IMR-90 (cell line): ENCODE measurements at regions not wholly inside any gene's neighbourhood (a gene's known extent, or its start where the extent isn't known, plus 50 kb on each side); places are given as distances from the start of the nearest gene placed in this dataset.

ENCODE experiments used
- ATAC-seq: fragments of 200-7000 bp; cut with Tn5 transposase; 2 replicates; pipeline ENCODE4 v1.9.1; 2020; ENCODE audit warnings: low read depth, mild to moderate bottlenecking, moderate library complexity
- BruUV-seq: library from RNA; stranded (reverse); fragments of 400-500 nt; replicated peaks from 2 replicates; lab custom pipeline; 2021; lab: Mats Ljungman, UMichigan
- CTCF ChIA-PET: fragments of 300-600 bp; formaldehyde crosslinking; extraction: SDS; loops from one replicate; lab custom pipeline; 2021; ENCODE audit warnings: antibody characterized with exemption; lab: Yijun Ruan, JAX
- POLR2A ChIA-PET: fragments of 300-600 bp; sonication (Branson Sonifier 250); formaldehyde crosslinking; loops from one replicate; lab custom pipeline; 2022; ENCODE audit warnings: antibody characterized with exemption; ENCODE audit not compliant: unreplicated experiment; lab: Charles Lee
- DNase-seq: peaks from one replicate; pipeline ENCODE4 v3.0.0; 2013
- H2AFZ ChIP-seq: replicated peaks from 2 replicates; pipeline ENCODE3; 2013; ENCODE audit warnings: low read length, mild to moderate bottlenecking; ENCODE audit not compliant: poor library complexity
- H2AK5ac ChIP-seq: 2 replicates; pipeline ENCODE4 v1.6.1; 2013; ENCODE audit warnings: low read depth, low read length, inconsistent platforms
- H2AK9ac ChIP-seq: replicated peaks from 2 replicates; pipeline ENCODE3; 2013; ENCODE audit warnings: mild to moderate bottlenecking, low read depth, low read length, moderate library complexity; ENCODE audit not compliant: poor library complexity
- H2BK120ac ChIP-seq: 2 replicates; pipeline ENCODE4 v1.6.1; 2013; ENCODE audit warnings: low read depth, low read length, inconsistent platforms
- H2BK15ac ChIP-seq: 3 replicates; pipeline ENCODE4 v1.6.1; 2013; ENCODE audit warnings: low read depth, low read length, inconsistent platforms
- H2BK20ac ChIP-seq: 2 replicates; pipeline ENCODE4 v1.6.1; 2013; ENCODE audit warnings: low read depth, mild to moderate bottlenecking, inconsistent platforms, low read length, moderate library complexity
- H2BK5ac ChIP-seq: 2 replicates; pipeline ENCODE4 v1.6.1; 2013; ENCODE audit warnings: mild to moderate bottlenecking, low read depth, low read length, inconsistent platforms; ENCODE audit not compliant: poor library complexity, severe bottlenecking
- H3K14ac ChIP-seq: replicated peaks from 2 replicates; pipeline ENCODE4 v1.6.1; 2013; ENCODE audit warnings: low read depth, low read length, inconsistent platforms
- H3K18ac ChIP-seq: 2 replicates; pipeline ENCODE4 v1.6.1; 2013; ENCODE audit warnings: low read depth, low read length, control low read depth
- H3K23ac ChIP-seq: 2 replicates; pipeline ENCODE4 v1.6.1; 2013; ENCODE audit warnings: low read depth, low read length, inconsistent platforms
- H3K27ac ChIP-seq: 2 replicates; pipeline ENCODE4 v1.5.1; 2013; ENCODE audit warnings: mild to moderate bottlenecking, control low read depth, low read length; ENCODE audit not compliant: insufficient read depth
- H3K27me3 ChIP-seq: 2 replicates; pipeline ENCODE4 v1.6.1; 2013; ENCODE audit warnings: low read length; ENCODE audit not compliant: control insufficient read depth, insufficient read depth
- H3K36me3 ChIP-seq: 2 replicates; pipeline ENCODE4 v1.6.1; 2013; ENCODE audit warnings: low read length, mixed read lengths; ENCODE audit not compliant: control insufficient read depth, insufficient read depth
- H3K4ac ChIP-seq: 2 replicates; pipeline ENCODE4 v1.6.1; 2013; ENCODE audit warnings: low read depth, low read length, inconsistent platforms
- H3K4me1 ChIP-seq: 2 replicates; pipeline ENCODE4 v1.6.1; 2013; ENCODE audit warnings: low read length, mixed read lengths; ENCODE audit not compliant: control insufficient read depth, insufficient read depth
- H3K4me2 ChIP-seq: 2 replicates; pipeline ENCODE4 v1.6.1; 2013; ENCODE audit warnings: low read depth, mild to moderate bottlenecking, control low read depth, low read length, moderate library complexity
- H3K4me3 ChIP-seq: 2 replicates; pipeline ENCODE4 v1.5.1; 2013; ENCODE audit warnings: low read depth, mild to moderate bottlenecking, control low read depth, low read length, moderate library complexity; ENCODE audit not compliant: insufficient read depth
- H3K56ac ChIP-seq: 2 replicates; pipeline ENCODE4 v1.6.1; 2013; ENCODE audit warnings: low read length, inconsistent platforms; ENCODE audit not compliant: insufficient read depth; ENCODE audit errors: extremely low read depth
- H3K79me1 ChIP-seq, 2 experiments: 2 replicates each; pipeline ENCODE4 v1.6.1; 2013; ENCODE audit warnings: low read length in 2 of 2, inconsistent platforms in 1 of 2, low read depth in 1 of 2
- H3K9ac ChIP-seq: 2 replicates; pipeline ENCODE4 v1.6.1; 2013; ENCODE audit warnings: low read depth, low read length, control low read depth
- H3K9me1 ChIP-seq: 2 replicates; pipeline ENCODE4 v1.6.1; 2013; ENCODE audit warnings: low read length, inconsistent platforms; ENCODE audit not compliant: insufficient read depth
- H3K9me3 ChIP-seq: 2 replicates; pipeline ENCODE4 v1.6.1; 2013; ENCODE audit warnings: low read length; ENCODE audit not compliant: control insufficient read depth, insufficient read depth
- H4K20me1 ChIP-seq: 2 replicates; pipeline ENCODE4 v1.6.1; 2013; ENCODE audit warnings: low read length, inconsistent platforms; ENCODE audit not compliant: insufficient read depth
- H4K5ac ChIP-seq: 2 replicates; pipeline ENCODE4 v1.6.1; 2013; ENCODE audit warnings: mild to moderate bottlenecking, low read depth, low read length, control low read depth
- H4K8ac ChIP-seq, 2 experiments: 2 replicates each; pipeline ENCODE4 v1.6.1; 2013; ENCODE audit warnings: low read depth in 2 of 2, low read length in 2 of 2, control low read depth in 1 of 2, inconsistent platforms in 1 of 2
- H4K91ac ChIP-seq: 2 replicates; pipeline ENCODE4 v1.6.1; 2013; ENCODE audit warnings: low read depth, low read length, inconsistent platforms; ENCODE audit not compliant: insufficient read depth
- FOS ChIP-seq: fragments of 150-350 bp; IDR thresholded peaks from 2 replicates; pipeline ENCODE4 v1.6.1; 2016; ENCODE audit warnings: low read depth, low read length
- MAFK ChIP-seq: IDR thresholded peaks from 2 replicates; pipeline ENCODE4 v1.6.1; 2012; ENCODE audit warnings: low read depth, low read length, improper control_type of control experiment
- SMC3 ChIP-seq: fragments of 150-350 bp; IDR thresholded peaks from 2 replicates; pipeline ENCODE4 v1.6.1; 2016; ENCODE audit warnings: low read depth, mild to moderate bottlenecking, antibody characterized with exemption, low read length, moderate library complexity
- WGBS, 2 experiments: methylation state at CpG; one replicate each; pipeline versions ENCODE4 v1.1.5 to v1.1.7; 2013; ENCODE audit warnings: missing lambda C conversion rate in 2 of 2; ENCODE audit not compliant: insufficient read length in 1 of 2; ENCODE audit errors: extremely low coverage in 2 of 2; 5-methylcytosine and 5-hydroxymethylcytosine counted together
- dilution Hi-C: fragments of 300-500 bp; cut with HindIII; formaldehyde crosslinking; loops from one replicate; pipeline ENCODE4 v1.14.3; 2018; ENCODE audit warnings: low sequenced_read_pairs; ENCODE audit not compliant: unreplicated experiment
- in situ Hi-C: fragments of 300-500 bp; cut with MboI; formaldehyde crosslinking; loops from 3 replicates; pipeline ENCODE4 v1.14.3; 2019; ENCODE audit warnings: low sequenced_read_pairs, inconsistent platforms, mixed read lengths
- intact Hi-C: fragments of 100-400 bp; cut with micrococcal nuclease; formaldehyde crosslinking; loops from 2 replicates; pipeline ENCODE4 v1.10.0; 2022

GRCh38 chr2:35160871-35161270 lies 1194.7 kb upstream of the CRIM1 start:
- Histone ChIP-seq H2BK5ac (no peak overlapping the region), H4K8ac (no peak overlapping the region), H3K79me1 (no peaks in the 10 kb centered on the region), H3K4ac (no peak overlapping the region), H4K91ac (no peak overlapping the region), H2AFZ (no peak overlapping the region), H3K9ac (no peak overlapping the region), H2BK15ac (no peak overlapping the region), H3K4me2 (no peak overlapping the region), H2BK20ac (no peak overlapping the region), H2BK120ac (no peak overlapping the region), H3K27me3 (no peaks in the 10 kb centered on the region), H3K14ac (no peak overlapping the region), H2AK5ac (no peak overlapping the region), H3K27ac (no peak overlapping the region), H3K4me3 (no peak overlapping the region), H3K23ac (no peak overlapping the region), H3K18ac (no peak overlapping the region), H4K5ac (no peak overlapping the region), H3K4me1 (no peaks in the 10 kb centered on the region), H3K9me3 (peaks cover 3% of the 10 kb centered on the region), H3K56ac (no peak overlapping the region), H2AK9ac (no peak overlapping the region), H4K20me1 (no peaks in the 10 kb centered on the region), H3K36me3 (no peaks in the 10 kb centered on the region), H3K9me1 (no peaks in the 10 kb centered on the region)
- DNase-seq (no peak), ATAC-seq (no peak)
- TF ChIP-seq FOS (no peak), MAFK (no peak), SMC3 (no peak)
- 20% methylated on average over 1 of the region's 4 CpGs; no CpG with 5 or more reads in 1 of the 2 experiments for WGBS, 2 experiments
- BruUV-seq = no TSS peak
- intact Hi-C loops (no loop called here), dilution Hi-C loops (no loop called here), in situ Hi-C loops (no loop called here)
- ChIA-PET POLR2A (no interaction called here), CTCF (no interaction called here)
